ENCODE measurements at regions not wholly inside any gene's neighbourhood (a gene's known extent, or its start where the extent isn't known, plus 50 kb on each side); places are given as distances from the start of the nearest gene placed in this dataset.
"Not testable (repeated sequence)": the region's sequence is repeated elsewhere in the genome, so short reads cannot be mapped to it uniquely, and the experiment has no call there.

DNA sequence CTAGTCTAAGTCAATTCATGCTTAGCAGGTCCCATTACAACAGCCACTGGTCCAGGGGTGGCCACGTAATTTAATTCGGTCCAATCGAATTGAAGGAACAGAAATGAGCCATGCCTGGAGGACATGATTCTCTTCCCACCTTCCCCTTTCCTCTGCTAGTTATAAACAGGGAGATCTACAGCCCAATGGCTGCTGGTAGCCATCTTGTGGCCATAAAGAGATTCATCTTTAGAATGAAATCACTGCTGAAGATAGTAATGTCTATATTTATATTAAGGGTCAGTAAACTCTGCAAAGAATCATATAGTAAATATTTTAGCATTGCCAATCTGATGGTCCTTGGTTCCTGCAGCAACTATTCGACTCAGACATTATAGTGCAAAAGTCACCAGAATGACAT lies 530.6 kb downstream of the TTLL7 start:
- TF ChIP-seq, protein P1, sequence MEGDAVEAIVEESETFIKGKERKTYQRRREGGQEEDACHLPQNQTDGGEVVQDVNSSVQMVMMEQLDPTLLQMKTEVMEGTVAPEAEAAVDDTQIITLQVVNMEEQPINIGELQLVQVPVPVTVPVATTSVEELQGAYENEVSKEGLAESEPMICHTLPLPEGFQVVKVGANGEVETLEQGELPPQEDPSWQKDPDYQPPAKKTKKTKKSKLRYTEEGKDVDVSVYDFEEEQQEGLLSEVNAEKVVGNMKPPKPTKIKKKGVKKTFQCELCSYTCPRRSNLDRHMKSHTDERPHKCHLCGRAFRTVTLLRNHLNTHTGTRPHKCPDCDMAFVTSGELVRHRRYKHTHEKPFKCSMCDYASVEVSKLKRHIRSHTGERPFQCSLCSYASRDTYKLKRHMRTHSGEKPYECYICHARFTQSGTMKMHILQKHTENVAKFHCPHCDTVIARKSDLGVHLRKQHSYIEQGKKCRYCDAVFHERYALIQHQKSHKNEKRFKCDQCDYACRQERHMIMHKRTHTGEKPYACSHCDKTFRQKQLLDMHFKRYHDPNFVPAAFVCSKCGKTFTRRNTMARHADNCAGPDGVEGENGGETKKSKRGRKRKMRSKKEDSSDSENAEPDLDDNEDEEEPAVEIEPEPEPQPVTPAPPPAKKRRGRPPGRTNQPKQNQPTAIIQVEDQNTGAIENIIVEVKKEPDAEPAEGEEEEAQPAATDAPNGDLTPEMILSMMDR (conservative IDR thresholded peaks at IDR 0.05): peak; percentile 27
- not testable (repeated sequence) for H3K27ac ChIP-seq

DNA sequence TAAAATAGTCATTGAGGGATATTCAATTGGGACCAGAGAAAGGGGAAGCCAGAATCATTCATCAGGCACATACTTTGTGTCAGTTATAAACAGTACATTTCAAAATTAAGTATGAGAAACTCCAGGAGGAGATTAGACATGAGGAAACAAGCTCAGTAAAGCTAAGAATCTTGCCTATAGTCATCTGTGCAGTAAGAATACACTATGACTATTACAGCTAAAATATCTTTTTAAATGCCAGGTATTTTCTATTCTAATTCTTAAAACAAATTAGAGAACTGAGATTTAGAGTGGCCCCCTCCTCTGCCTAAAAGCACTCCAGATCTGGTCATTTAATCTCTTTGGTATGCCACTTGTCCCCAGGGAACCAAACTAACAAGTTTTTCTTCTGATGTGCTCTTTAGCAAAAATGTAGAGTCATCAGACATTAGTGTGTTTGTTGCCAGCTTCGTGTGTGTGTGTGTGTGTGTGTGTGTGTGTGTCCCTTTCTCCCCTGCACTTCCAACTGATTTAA lies 541.1 kb downstream of the TTLL7 start:
- H3K27ac ChIP-seq: not testable (repeated sequence)

DNA sequence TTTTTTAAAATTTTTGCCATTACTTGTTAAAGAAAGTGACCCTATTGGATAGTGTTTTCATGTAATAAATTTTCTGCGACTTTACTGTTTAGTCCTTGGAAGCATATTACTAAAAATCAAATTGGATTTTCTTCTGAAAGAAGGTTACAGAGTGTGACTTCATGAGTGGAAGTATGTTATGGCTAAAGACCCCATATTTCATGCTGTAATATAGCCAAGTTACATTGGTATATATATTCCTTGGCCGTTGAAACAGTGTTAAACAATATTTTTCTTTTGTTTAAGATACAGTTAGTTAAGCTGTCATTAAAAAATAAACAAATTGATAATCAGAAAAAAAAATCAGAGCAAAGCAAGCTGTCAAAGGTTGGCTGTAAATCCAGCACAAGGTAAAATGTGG lies 541.7 kb downstream of the TTLL7 start:
- not testable (repeated sequence) for H3K27ac ChIP-seq

DNA sequence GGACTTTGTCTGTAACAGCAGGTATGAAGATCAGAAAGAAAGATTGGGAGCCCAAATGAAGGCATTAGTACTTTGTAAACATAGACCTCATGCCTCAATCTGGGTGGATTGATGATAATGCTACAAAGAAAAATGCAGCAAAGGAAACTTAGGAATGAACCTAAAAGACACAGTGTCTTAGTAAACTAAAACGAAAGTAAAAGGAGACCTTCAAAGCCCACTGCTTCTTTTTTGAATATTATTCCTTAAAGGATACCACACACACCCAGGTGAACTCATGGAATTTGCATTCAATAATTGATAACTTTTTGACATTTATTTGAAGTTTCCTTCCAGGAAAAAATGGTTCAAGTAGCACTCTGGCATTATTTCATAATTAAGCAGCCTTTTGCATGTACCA lies 543.2 kb downstream of the TTLL7 start:
- H3K27ac ChIP-seq: not testable (repeated sequence)

DNA sequence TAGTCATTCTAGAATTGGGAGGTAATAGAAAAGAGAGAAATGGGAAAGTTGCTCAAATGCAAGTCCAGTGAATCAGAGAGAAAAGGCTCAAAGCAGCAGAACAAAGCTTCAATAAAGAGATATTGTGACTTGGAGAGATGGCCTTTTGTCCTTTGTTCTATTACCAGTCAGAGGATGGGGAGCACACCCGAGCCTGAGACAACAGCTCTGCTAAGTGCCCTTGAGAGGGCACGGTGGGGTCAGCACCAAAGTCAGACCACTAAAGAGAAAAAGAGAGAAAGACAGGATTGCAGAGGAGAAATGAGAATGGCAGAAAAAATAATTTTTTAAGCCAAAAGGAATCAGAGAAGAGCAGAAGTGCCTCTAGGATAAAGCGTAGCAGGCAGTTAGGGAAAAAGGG lies 553.1 kb downstream of the TTLL7 start:
- not testable (repeated sequence) for H3K27ac ChIP-seq

DNA sequence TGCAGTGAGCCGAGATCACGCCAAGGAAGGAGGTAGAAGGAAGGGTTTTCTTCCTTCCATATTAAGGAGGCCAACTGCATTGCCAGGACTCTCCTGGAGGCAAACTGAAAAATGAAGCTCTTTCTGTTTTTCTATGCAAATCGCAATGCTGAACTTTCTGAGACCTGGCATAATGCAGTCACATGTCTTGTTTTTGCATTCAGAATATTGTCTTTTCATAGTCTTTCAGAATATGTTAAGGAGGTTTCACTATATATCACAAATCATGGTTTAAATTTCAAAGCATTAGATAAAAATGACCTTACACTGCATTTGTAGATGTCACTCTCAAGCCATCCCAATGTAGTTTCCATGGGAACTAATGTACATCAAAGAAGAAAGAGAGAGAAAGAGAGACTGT lies 556.5 kb downstream of the TTLL7 start:
- H3K27ac ChIP-seq: not testable (repeated sequence)

DNA sequence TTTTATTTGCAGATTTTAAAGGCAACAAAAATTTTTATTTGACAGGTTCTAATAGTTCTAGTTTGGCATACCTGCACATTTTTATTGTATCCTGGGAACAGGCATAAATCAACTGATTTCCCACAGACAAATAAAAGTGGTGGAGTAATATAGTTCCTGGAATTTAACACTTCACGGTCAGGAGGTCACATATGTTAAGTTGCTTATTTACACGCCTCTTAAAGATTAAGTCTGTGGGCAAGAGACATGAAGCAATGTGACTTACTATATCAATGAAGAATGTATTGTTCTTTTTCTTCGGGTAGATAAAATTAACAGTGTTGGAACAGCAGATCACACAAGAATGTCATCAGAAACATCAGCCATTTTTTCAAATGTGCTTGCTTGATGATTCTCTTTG lies 558.3 kb downstream of the TTLL7 start:
- not testable (repeated sequence) for H3K27ac ChIP-seq

DNA sequence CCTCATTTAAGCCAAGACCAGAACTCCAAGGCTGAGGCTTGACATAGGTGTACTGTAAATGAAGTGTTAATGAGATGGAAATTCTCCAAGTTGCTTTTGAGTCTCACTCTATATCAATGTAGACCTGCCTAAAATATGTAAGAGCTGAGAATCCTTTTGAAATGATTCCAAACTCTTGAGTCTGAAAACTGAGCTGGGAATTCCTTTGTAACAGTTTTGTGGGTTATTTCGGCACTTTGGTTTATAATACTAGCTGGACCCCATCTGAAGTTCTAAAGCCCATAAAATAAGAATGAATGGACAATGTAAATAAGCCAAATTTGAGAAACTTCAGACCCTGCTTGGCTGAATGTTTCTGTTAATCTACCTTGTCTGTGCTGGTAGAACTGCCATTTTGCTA lies 558.9 kb downstream of the TTLL7 start:
- H3K27ac ChIP-seq: not testable (repeated sequence)

DNA sequence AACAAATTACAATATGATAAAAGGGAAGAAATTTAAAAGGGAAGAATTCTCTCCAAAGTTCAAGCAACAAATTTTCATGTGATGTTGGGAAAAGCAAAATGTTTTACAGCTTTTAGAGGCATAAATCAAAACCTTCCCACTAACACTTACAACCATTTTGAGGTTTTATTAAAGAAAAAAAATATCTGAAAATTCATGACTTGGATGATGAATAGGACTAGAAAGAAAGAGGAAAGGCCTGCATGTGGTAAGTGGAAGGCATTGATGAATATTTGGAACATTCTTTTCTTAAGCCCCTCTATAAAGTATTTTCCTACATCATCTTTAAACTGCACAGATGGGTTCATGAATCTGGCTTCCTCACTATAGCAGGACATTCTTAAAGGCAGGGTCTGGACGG lies 560.6 kb downstream of the TTLL7 start:
- H3K27ac ChIP-seq: not testable (repeated sequence)

DNA sequence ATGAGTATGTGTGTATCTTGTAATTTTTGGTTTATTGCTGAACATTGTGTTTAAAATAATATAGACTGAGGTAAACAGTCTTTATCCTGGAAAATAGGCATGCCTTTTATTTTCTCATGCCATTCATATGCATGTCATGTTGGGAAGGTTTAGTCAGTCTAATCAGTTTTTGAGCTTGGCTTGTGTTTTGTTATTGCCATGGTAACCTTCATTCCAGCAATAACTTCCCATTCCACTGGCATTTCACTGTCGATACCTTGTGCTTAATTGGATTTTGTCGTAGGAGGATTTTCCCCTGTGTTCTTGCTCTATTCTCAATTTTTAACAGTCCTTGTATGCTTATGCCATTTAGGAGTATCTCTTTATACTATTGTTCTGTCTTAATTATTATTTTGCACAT lies 563.6 kb downstream of the TTLL7 start:
- not testable (repeated sequence) for H3K27ac ChIP-seq

DNA sequence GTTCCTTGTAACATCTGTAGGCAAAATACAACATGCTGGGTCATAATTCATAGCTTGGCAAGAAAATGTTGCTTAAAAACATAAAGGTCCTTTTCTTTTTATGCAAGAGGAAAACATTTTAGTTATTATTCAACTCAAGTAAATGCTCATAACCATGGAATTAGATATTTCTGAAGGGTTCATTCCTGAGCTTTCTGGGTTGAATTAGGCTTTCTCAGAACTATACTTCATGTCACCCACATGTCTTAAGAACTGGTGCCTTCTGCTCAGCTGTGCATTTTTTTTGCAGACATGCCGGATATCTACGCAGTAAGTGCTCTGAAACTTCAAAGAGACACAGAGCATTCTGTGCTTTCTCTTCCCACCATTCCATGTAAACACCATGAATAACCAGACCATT lies 571.4 kb downstream of the TTLL7 start:
- not testable (repeated sequence) for H3K27ac ChIP-seq

DNA sequence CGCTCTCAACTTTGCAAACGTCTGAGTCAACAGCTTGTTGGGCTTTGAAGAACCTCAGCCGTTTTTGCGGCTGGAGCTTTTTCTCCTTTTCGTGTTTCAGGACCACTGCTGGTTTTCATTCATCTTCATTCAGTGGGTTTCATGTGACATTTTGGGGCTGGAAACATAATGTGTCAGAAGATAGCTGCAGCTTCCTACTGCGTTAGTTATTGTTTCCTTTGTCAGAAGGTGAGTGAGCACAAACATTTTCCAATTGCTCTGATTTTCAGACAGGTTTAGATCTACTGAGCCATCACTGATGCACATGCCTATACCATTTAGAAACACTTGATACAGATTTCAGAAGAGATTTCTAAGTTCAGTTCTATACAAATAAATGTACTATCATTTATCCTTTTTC lies 575.5 kb downstream of the TTLL7 start:
- not testable (repeated sequence) for H3K27ac ChIP-seq

DNA sequence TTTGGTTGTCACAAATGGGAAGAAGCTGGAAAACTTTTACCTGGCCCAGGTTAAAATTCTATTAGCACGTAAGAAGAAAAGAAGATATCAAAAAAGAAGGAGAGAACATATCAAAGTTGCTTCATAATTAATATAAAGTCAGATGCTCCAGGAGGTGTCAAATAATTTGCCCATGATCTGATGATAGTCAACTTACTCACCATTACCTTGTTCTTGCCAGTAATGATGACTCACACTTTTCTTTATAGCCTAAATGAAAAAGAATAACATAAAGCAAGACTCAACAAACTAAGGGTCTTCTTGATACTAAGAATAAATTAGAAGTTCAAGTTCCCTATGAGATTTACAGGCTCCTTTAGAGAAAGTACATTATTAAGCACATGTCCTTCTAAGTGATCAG lies 580.4 kb downstream of the TTLL7 start:
- no peak overlapping the region for H3K27ac ChIP-seq
- no peak for TF ChIP-seq ZFX (IDR thresholded peaks at IDR 0.05)
- TF ChIP-seq, protein P1 (conservative IDR thresholded peaks at IDR 0.05): no peak

DNA sequence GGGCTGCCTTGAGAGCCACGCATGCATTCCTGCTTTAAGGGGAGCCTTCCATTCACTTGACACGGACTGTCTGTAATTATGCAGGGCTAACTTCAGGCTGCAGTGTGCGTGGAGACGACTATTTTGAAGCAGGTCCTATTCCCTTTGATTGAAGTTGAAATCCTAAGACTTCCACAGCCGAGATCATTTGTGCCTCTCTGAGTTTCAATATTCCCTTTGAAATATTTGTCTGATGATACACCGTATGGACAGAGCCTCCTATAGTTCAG lies 585.2 kb downstream of the TTLL7 start:
- not testable (repeated sequence) for H3K27ac ChIP-seq

DNA sequence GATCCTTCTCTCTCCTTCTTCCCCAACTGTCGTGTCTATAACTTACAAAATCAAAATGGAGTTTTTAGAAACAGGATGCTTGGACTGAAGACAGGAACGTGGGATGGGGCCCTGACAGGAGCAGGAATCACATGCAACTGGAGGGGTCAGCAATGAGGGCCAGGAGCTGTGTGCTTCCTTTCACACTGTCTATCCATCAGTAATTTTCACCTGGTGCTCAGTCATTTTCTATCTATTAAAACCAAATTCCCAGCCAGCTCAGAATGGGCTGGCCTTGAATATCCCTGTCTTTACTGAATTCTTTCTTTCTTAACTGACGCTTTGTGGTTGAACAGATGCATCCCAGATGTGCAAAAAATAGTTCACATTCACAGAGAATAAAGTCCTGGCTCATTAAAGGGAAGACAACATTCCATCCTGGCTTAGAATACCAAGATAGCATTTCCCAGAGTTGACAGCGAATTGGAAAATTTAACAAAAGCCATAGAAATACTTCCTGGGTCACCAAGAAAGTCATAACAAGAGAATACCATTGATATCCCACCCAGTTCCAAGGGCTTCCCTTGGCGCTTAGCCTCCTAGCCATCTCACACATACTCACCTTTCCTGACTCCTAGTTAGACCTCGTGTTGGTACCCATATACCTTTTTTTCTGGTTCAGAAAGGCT lies 588.1 kb downstream of the TTLL7 start:
- not testable (repeated sequence) for H3K27ac ChIP-seq

DNA sequence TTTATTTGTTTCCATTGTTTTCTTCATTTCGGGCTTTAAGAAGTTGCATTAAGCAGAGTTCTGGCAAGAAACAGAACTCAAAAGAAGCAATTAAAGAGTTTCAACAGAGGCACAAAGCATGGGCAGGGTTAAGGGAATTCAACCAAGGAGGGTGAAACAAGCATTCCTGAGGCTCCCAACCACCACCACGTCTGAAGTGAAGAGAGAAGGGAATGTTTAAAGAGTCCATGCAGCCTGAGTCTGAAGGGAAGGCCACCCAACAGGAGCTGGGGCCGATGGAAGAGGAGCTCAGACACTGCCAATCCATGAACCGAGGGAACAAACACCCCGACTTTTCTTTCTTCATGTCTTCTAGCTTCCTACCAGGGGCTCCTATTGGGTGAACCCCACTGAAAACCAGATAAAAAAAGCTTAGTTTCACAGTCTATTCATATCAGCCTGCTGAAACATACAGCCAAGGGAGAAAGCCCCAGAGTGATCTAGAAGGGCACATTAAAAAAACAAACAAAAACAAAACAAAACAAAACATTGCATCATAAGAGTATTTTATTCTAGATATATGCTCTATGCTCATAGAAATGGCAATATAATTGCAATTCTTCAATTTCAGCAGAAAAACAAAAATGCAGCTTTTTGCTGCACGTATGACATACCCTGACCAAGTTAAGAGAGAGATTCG lies 592.1 kb downstream of the TTLL7 start:
- H3K27ac ChIP-seq: not testable (repeated sequence)

DNA sequence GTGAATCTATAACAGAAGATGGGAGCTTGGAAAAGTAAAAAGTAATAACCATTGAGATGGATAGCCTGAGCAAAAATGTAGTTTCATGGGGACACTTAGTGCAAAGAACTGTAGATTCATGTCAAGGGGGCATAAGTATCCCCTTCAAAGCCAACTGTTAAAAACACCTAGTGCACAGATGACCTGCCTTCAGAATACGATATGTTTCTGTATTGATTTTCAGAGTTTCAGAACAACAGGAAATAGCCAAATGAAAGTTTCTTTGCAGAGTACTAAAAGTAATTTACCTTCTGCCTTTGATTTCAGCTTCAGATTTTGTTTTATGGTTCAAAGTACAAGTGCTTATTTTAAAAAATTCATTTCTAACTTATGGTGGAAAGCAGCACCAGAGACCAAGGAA lies 593.1 kb downstream of the TTLL7 start:
- H3K27ac ChIP-seq: not testable (repeated sequence)

DNA sequence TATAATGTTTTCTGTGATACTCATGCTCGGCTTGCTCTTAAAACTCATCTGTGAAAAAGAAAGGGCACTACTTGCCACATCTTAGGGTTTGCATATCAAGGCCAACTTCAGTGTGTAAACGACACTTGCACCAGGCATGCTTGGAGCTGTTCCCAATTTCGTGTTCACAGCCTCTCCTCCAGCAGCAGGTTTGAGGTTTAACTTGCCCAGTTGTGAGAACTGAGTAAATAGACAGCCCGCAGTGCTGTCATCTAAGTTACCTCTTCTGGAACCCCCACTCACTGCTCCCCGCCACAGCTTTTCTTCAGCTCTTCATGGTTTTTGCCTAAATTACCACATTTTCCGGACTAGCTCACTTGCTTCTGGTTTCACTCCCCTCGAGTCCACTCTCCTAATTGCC lies 595.4 kb downstream of the TTLL7 start:
- H3K27ac ChIP-seq: not testable (repeated sequence)

DNA sequence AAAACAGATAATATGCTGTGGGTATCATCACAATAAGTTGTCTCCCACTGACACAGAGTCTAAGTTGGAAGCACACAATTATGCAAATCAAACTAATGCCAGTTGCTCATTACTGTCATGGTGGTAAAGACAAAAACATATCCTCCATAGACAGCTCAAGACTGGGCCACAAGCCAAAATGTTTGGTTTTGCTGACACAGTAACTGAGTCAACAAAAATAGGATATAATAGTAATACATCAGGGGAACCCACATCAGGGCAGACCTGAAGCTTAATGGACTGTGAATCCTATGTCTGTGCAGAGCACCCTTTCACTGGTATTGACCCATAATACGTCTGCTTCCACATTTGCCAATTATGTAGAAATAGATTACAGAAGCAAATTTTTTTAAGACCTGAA lies 597.8 kb downstream of the TTLL7 start:
- not testable (repeated sequence) for H3K27ac ChIP-seq

DNA sequence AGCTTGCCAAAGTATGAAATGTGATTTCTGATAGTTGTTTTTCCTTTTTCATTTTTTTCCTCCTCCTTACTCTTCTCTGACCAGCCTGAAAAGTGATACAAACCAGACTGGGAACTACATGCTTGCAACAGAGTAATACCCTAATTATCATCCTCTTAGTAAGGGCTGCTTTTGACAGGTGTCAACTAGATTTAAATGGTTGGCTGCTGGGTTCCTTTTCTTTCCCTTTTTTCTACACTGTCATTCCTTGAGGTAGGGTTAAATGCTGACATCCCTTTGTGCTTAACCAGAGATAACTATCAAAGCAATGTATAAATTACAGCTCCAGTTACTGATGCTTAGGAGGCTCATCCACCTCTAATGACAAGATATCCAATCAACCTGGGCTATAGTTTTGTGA lies 598.8 kb downstream of the TTLL7 start:
- not testable (repeated sequence) for H3K27ac ChIP-seq

DNA sequence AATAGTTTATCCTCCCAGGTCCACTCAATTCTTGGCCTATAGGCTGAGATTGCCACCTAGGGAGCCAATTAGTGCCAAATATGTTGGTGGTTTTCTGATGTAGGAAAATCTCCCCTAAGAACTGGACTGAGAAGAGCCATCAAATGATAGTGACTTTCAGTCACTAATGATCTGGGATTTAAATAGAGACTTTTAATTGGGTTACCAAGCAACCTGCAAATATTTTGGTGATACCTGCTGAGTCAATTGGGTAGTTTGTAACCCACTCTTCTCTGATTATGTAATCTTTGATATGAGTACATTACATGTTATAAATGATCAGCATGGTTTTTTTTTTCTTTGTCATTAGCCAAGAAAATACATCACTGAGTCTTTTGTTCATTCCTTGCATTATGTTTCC lies 600.8 kb downstream of the TTLL7 start:
- H3K27ac ChIP-seq: not testable (repeated sequence)

All from C4-2B (cell line).